Activated T-cell treated with anti-CD3 and anti-CD28 coated beads for 48 hours (primary cell): ENCODE measurements at regions not wholly inside any gene's neighbourhood (a gene's known extent, or its start where the extent isn't known, plus 50 kb on each side); places are given as distances from the start of the nearest gene placed in this dataset.
"Not testable (repeated sequence)": the region's sequence is repeated elsewhere in the genome, so short reads cannot be mapped to it uniquely, and the experiment has no call there.

Experiments used
- DNase-seq: peaks from one replicate; pipeline ENCODE4 v3.0.0-alpha.2; 2020; ENCODE audit warnings: low read depth

GRCh38 chr4:128688846-128689437 lies 120.6 kb upstream of the JADE1 start:
- no peak for DNase-seq

GRCh38 chr4:128688033-128688721 lies 121.3 kb upstream of the JADE1 start:
- DNase-seq = no peak

GRCh38 chr4:128686810-128687209 lies 122.7 kb upstream of the JADE1 start:
- no peak for DNase-seq

- no peak for DNase-seq
Measured at GRCh38 chr4:128686032-128686465, 123.5 kb upstream of the JADE1 start.

- no peak for DNase-seq
Measured at GRCh38 chr4:128684016-128684415, 125.5 kb upstream of the JADE1 start.

- DNase-seq = no peak
Measured at GRCh38 chr4:128682942-128683666, 126.4 kb upstream of the JADE1 start.

GRCh38 chr4:128676095-128676494 lies 133.4 kb upstream of the JADE1 start:
- DNase-seq = no peak

- no peak for DNase-seq
Measured at GRCh38 chr4:128675083-128675482, 134.4 kb upstream of the JADE1 start.

GRCh38 chr4:128673159-128673558 lies 136.3 kb upstream of the JADE1 start:
- not testable (repeated sequence) for DNase-seq

- DNase-seq = not testable (repeated sequence)
Measured at GRCh38 chr4:128672596-128672995, 136.9 kb upstream of the JADE1 start.

- DNase-seq = no peak
Measured at GRCh38 chr4:128670513-128670912, 139.0 kb upstream of the JADE1 start.

GRCh38 chr4:128668566-128668965 lies 140.9 kb upstream of the JADE1 start:
- no peak for DNase-seq

- no peak for DNase-seq
Measured at GRCh38 chr4:128665514-128665913, 144.0 kb upstream of the JADE1 start.

GRCh38 chr4:128663325-128663724 lies 146.2 kb upstream of the JADE1 start:
- no peak for DNase-seq

GRCh38 chr4:128661479-128661878 lies 148.0 kb upstream of the JADE1 start:
- DNase-seq = no peak

GRCh38 chr4:128660361-128661215 lies 148.9 kb upstream of the JADE1 start:
- DNase-seq = no peak

GRCh38 chr4:128658214-128658631 lies 151.3 kb upstream of the JADE1 start:
- DNase-seq = no peak

GRCh38 chr4:128657638-128658037 lies 151.9 kb upstream of the JADE1 start:
- DNase-seq = no peak

- DNase-seq = no peak
Measured at GRCh38 chr4:128654465-128654864, 155.0 kb upstream of the JADE1 start.

- DNase-seq = no peak
Measured at GRCh38 chr4:128653527-128654444, 155.7 kb upstream of the JADE1 start.

GRCh38 chr4:128649575-128650205 lies 159.8 kb upstream of the JADE1 start:
- DNase-seq = no peak
